NCI-H748 treated with DMSO at 0.1 percent for 48 hours (cell line): ENCODE measurements at regions not wholly inside any gene's neighbourhood (a gene's known extent, or its start where the extent isn't known, plus 50 kb on each side); places are given as distances from the start of the nearest gene placed in this dataset.

Experiments used
- DNase-seq: peaks from one replicate; lab custom pipeline; 2025; lab: John Stamatoyannopoulos, UW

DNA sequence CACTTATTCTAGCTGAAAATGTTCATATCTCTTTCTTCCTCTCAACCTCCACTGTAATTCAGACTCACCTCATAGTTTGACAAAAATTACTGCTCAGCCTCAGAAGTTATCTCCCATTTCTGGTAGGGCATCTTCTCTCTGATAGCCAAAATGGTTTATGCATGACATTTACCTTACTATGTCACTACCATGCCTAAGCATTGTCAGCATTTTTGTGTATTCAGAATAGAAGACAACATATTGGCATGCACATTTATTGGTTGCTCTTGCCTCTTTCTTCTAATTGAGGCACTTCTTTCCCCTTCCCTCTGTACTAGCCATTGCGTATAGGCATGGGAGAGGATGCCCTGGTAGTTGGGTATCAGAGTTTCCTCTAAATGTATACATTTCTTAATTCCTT lies 406.1 kb upstream of the DCC start:
- no peak for DNase-seq

- no peak for DNase-seq
Observed at GRCh38 chr18:51936115-51936514, 403.9 kb upstream of the DCC start.

GRCh38 chr18:51941999-51942398 lies 398.0 kb upstream of the DCC start:
- no peak for DNase-seq

DNA sequence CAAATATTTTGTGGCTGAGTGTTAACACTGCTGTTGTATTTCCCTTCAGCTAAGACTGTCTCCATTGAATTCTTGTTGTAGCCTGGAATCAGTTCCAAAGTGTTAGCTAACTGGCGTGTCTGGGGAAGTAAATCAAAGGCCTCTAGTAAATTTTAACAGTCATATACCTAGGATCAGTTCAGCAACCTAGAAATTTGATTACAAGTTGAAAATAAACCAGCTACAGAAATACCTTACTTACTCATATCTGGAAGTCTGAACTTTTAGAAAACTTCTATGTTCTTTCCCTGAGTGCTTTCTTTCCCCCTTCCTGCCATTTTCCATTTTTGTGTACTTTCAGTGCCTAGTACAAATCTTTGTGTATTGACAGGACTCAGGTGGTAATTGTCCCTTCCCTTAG lies 396.7 kb upstream of the DCC start:
- DNase-seq, result no peak

DNA sequence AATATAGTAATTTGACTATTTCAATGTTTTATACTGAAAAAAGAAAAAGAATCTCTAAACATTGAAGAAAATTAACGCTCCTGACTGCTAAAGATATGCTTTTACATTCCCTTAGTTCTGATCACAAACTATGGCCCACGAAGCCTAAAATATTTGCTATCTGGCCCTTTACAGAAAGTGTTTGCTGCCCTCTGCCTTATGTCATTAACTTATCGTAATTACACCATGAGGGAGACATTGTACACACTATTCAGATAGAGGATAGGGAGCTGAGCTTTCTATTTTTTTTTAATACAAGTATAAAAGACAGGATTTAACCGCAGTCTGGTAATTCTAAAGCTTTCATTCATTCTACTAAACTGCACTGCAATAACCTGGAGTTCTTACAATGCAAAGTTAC lies 393.1 kb upstream of the DCC start:
- DNase-seq, result no peak

DNA sequence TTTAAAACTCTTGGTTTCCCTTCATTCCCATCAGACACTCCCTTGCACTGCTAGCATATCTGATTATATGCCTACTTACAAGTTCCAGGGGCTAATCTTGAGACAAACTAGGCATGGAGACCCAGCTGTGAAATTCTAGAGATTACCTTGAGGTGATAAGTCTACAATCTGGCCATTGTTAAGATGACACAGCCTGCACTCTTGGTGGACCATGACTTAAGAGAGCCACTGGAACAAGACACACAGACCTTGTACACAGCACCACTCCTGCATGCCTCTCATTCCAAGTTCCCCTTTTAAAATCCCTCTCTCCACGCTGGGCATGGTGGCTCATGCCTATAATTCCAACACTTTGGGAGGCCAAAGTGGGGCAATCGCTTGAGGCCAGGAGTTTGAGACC lies 387.2 kb upstream of the DCC start:
- DNase-seq, result no peak

DNA sequence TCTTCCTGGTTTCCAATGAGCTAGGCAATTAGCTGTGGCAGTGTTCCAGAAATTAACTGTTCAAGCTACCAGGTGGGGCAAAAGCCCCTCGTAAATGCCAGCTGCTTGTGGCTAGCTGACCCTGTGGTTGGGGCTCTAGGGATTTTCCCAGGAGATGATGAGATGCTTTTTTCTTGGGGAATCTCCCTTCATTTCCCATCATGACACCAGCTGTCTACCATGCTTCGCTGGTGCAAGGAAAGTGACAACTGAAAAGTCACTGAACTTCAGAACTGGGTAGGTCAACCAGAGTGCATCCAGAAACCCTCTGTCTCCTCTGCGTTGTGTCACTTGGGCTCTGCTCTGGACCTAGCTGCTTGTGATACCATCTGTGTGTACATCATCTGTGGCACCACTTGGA lies 386.5 kb upstream of the DCC start:
- DNase-seq, result no peak

DNA sequence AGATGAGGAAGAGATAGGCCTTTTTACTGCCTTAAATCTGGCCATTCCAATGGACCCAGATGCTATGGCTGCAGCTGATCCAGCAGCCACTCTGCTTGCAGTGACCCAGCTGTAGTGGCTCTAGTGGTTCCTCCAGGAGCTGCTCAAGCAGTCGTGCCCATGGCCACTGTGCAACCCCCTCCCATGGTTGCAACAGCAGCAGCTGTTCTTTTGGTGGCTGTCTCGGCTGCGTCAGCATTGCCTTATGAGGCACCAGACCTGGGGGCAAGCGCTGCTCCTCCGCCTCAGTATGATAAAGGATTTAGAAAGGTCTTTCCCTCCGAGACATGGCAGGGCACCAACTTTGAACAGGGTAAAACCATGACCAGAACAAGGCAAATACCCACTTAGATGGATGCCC lies 384.9 kb upstream of the DCC start:
- no peak for DNase-seq

GRCh38 chr18:51957001-51957400 lies 383.0 kb upstream of the DCC start:
- no peak for DNase-seq

DNA sequence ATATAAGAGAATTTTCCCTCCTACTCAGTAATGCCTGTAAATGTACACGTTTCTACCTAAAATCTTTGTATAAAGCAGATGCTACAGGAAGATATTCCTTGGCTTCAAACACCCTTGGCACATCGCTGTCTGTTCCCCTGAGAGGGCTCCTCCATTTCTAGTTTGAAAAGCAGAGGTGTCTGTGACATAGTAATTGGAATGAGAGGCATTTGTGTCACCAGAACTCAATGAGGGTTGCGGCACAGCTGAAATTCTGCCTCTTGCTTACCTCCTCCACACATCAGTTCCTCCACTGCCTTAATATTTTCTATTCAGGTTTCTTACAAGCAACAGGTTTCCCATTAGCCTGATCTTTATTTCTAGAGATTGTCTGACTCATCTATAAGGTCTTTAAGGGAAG lies 359.9 kb upstream of the DCC start:
- DNase-seq, result no peak

DNA sequence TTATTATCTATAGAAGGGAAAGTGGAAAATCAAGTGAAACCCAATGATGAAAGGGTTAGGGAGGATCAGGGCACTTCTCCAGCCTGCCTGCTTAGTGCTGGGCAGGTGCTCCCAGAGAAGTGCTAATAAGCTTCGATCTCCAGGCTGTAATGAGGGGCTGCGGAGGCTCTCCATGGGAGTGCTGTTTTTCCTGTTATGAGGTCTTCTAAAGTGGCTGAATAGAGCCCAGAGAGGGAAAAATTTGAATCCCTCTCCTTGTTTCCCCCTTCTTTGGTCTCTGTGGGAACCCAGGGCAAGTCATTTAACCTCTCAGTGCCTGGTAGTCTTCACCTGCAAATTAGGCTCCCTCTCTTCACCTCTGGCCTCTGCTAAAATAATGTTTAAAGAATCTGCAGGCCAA lies 351.7 kb upstream of the DCC start:
- DNase-seq, result peak; percentile 70

- DNase-seq, result no peak
Observed at GRCh38 chr18:51997129-51997528, 342.9 kb upstream of the DCC start.

- DNase-seq, result no peak
Observed at GRCh38 chr18:51998066-51998465, 341.9 kb upstream of the DCC start.

- DNase-seq, result no peak
Observed at GRCh38 chr18:51998711-51999110, 341.3 kb upstream of the DCC start.

DNA sequence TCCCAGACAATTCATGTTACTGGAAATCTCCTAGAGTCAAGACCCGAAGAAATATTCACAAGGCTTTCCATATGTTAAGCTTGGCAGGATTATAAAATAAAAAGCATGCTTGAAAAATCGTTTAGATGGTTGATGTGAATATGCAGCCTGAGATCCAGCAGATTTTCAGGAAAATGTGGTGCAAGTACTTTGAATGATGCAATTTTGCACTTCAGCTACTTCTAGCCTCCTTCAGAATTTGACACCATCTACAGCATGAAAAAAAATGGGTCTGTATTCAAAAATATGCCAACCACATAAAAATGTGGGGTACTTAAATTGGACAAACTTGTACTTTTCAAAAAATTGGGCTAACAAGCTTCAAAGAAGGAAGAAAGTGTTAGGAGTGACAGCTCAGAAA lies 340.6 kb upstream of the DCC start:
- no peak for DNase-seq

GRCh38 chr18:52000435-52000834 lies 339.6 kb upstream of the DCC start:
- no peak for DNase-seq

GRCh38 chr18:52001106-52001505 lies 338.9 kb upstream of the DCC start:
- DNase-seq, result no peak

GRCh38 chr18:52002600-52002999 lies 337.4 kb upstream of the DCC start:
- DNase-seq, result no peak

GRCh38 chr18:52007105-52007504 lies 332.9 kb upstream of the DCC start:
- DNase-seq, result no peak

GRCh38 chr18:52008330-52008729 lies 331.7 kb upstream of the DCC start:
- DNase-seq, result no peak

DNA sequence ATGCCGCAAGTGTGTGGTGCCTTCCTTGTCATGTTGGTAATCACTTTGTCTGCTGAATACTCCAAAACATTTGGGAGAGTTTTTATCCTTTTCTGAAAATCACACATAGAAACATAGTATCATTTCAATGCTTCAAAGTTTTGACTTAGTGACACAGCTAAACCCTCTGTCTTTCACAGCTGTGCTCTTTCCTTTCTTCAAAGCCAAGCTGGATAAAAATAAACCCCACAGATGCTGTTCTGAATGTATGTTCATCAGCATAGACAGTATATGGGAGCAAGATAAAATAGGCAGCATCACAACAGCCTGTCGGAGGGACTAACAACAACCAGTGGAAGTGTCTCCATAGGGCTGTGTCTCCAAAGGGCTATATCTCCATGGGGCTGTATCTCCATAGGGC lies 331.3 kb upstream of the DCC start:
- no peak for DNase-seq

GRCh38 chr18:52009958-52010357 lies 330.0 kb upstream of the DCC start:
- no peak for DNase-seq

GRCh38 chr18:52045946-52046675 lies 293.9 kb upstream of the DCC start:
- peak; percentile 87 for DNase-seq

DNA sequence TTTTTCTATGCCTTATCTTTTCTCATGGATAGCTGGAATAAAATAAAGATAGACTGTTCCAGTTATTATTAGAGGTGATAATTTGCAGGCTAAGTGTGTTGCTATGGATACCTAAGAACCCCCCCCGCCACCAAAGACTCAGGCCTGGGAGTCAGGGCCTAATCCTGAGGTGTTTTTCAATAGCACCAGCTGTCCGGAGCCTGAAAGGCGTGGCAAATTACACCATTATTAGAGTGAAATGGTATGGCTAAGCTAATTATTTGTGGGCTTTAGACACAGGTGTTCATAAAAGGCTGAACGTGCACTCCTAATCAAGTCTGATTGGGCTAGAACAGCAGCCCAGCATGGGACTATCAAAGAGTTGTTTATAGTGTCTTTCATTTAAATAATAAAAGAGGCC lies 293.2 kb upstream of the DCC start:
- DNase-seq, result peak; percentile 98

GRCh38 chr18:52054324-52054723 lies 285.7 kb upstream of the DCC start:
- DNase-seq, result no peak
